Keratinocyte (primary cell): ENCODE measurements at regions not wholly inside any gene's neighbourhood (a gene's known extent, or its start where the extent isn't known, plus 50 kb on each side); places are given as distances from the start of the nearest gene placed in this dataset.

Experiments used
- EZH2 ChIP-seq: IDR thresholded peaks from one replicate; pipeline ENCODE4 v1.6.1; 2012; ENCODE audit warnings: inconsistent platforms, mild to moderate bottlenecking, low read length, moderate library complexity
- TF ChIP-seq, protein P1 (sequence below), 3 experiments: IDR thresholded peaks in 1 of 3; conservative IDR thresholded peaks in 1 of 3; optimal IDR thresholded peaks in 1 of 3; 2 replicates in 2 of 3; 3 replicates in 1 of 3; pipeline versions ENCODE3 to v1.5.1; 2011; ENCODE audit warnings: low read length in 3 of 3, mild to moderate bottlenecking in 3 of 3, moderate library complexity in 2 of 3, control low read depth in 1 of 3, inconsistent platforms in 1 of 3; ENCODE audit not compliant: insufficient read depth in 2 of 3; ENCODE audit errors: extremely low read depth in 1 of 3

DNA sequence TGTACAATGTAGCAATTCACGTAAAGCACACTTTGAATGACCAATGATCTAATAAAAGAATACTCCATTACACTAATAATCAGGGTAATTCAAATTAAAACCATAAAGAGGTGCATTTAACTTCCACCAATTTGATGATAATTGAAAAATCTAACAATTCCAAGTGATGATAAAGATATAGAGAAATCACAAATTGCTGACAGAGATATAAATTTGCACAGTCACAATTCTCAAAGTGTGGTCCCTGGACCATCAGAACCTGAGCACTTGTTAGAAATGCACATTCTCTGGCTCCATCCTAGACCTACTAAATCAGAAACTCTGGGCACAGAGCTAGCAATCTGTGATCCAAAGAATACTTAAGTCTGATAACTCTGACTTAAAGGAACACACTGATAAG, 165.8 kb upstream of the DCC start:
- TF ChIP-seq, protein P1, sequence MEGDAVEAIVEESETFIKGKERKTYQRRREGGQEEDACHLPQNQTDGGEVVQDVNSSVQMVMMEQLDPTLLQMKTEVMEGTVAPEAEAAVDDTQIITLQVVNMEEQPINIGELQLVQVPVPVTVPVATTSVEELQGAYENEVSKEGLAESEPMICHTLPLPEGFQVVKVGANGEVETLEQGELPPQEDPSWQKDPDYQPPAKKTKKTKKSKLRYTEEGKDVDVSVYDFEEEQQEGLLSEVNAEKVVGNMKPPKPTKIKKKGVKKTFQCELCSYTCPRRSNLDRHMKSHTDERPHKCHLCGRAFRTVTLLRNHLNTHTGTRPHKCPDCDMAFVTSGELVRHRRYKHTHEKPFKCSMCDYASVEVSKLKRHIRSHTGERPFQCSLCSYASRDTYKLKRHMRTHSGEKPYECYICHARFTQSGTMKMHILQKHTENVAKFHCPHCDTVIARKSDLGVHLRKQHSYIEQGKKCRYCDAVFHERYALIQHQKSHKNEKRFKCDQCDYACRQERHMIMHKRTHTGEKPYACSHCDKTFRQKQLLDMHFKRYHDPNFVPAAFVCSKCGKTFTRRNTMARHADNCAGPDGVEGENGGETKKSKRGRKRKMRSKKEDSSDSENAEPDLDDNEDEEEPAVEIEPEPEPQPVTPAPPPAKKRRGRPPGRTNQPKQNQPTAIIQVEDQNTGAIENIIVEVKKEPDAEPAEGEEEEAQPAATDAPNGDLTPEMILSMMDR (optimal IDR thresholded peaks at IDR 0.05 in 1 of 3, IDR thresholded peaks at IDR 0.05 in 1 of 3, conservative IDR thresholded peaks at IDR 0.05 in 1 of 3; ENCODE audit: extremely low read depth in 1 of 3, insufficient read depth in 2 of 3, low read length in 3 of 3), result no peak
- TF ChIP-seq EZH2, result no peak
